Right lobe of liver (tissue), 4 donors: ENCODE measurements at regions not wholly inside any gene's neighbourhood (a gene's known extent, or its start where the extent isn't known, plus 50 kb on each side); places are given as distances from the start of the nearest gene placed in this dataset.

Experiments
- CTCF ChIP-seq, 4 donors: fragments of 200-600 bp in 3 of 4; fragments of 450-650 bp in 1 of 4; IDR thresholded peaks; one replicate each; pipeline versions ENCODE4 v1.5.1 to v1.8.0; 2016 to 2022; ENCODE audit warnings: antibody characterized with exemption in 4 of 4, mild to moderate bottlenecking in 2 of 4
- POLR2A ChIP-seq: fragments of 450-650 bp; IDR thresholded peaks from one replicate; pipeline ENCODE4 v1.6.1; 2017; ENCODE audit warnings: antibody characterized with exemption, mild to moderate bottlenecking
- donor health status: DM: no; HTN: no; CAD: no.
- donor health status: DM: no; HTN: no; CAD: no.
- donor health status: DM: no; HTN: yes; CAD: no.

- no peak for TF ChIP-seq POLR2A
- no peak for TF ChIP-seq CTCF (IDR thresholded peaks at IDR 0.05)
These were observed 210.7 kb downstream of the TLE3 start for GRCh38 chr15:69887009-69887408.
